GM21381 (cell line): ENCODE measurements at regions not wholly inside any gene's neighbourhood (a gene's known extent, or its start where the extent isn't known, plus 50 kb on each side); places are given as distances from the start of the nearest gene placed in this dataset.

Experiments
- ATAC-seq: cut with Tn5 transposase; IDR thresholded peaks from one replicate; pipeline ENCODE4 v1.9.1; 2021; ENCODE audit warnings: mild to moderate bottlenecking, moderate library complexity; ENCODE audit not compliant: unreplicated experiment

GRCh38 chr4:156505341-156505955 is 466.2 kb downstream of the PDGFC start:
- no peak for ATAC-seq

DNA sequence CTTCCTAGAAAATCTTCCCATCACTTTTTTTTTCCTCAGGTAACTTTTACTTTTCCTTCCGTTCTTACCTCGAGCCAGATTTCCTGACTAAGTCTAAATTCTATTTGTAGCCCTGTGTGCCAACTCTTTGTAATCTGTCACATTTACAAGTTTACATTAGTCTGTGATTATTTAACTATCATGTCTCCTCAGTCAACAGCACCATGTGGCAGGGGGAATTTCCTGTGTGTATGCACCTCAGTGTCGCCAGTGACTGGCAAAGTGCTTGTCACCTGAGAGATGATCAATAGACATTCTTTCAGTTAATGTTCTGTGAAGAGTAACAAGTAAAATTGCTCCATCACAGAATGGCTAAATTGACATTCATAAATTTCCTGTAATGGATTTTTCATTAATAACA is 468.5 kb downstream of the PDGFC start:
- no peak for ATAC-seq

GRCh38 chr4:156501962-156502361 is 469.6 kb downstream of the PDGFC start:
- no peak for ATAC-seq

GRCh38 chr4:156499684-156500083 is 471.9 kb downstream of the PDGFC start:
- ATAC-seq = no peak

DNA sequence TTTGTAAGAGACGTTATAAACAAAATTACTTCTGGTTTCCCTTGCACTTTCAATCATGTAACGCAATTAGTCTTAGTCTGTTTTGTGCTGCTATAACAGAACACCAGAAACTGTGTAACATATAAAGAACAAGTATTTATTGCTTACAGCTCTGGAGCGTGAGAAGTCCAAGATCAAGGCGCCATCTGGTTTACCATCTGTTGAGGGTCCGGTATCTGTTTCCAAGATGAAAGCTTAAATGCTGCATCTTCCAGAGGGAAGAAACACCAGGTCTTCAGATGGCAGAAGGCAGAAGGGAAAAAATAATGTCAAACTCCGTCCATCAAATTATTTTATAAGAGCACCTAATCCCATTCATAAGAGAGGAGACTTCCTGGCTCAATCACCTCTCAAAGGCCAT is 474.1 kb downstream of the PDGFC start:
- no peak for ATAC-seq

GRCh38 chr4:156496797-156497196 is 474.8 kb downstream of the PDGFC start:
- no peak for ATAC-seq

GRCh38 chr4:156495836-156496235 is 475.8 kb downstream of the PDGFC start:
- ATAC-seq = no peak

GRCh38 chr4:156495091-156495490 is 476.5 kb downstream of the PDGFC start:
- no peak for ATAC-seq

GRCh38 chr4:156493858-156494257 is 477.7 kb downstream of the PDGFC start:
- ATAC-seq = no peak

GRCh38 chr4:156487107-156487506 is 484.5 kb downstream of the PDGFC start:
- no peak for ATAC-seq

DNA sequence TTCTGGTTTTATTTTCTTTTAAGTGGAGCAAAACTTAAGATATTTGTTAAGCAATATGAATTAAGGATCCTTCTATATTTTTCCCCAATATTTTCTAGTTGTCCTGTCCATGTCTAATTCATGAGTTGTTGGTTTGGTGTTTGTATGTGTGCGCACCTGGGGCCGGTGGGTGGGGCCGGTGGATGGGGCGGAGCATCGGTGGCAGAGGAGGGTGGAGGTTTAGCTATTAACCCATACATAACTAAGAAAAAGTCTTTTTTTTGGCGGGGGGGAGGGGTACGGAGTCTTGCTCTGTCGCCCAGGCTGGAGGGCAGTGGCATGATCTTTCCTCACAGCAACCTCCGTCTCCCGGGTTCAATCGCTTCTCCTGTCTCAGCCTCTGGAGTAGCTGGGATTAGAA is 489.8 kb downstream of the PDGFC start:
- ATAC-seq = no peak

DNA sequence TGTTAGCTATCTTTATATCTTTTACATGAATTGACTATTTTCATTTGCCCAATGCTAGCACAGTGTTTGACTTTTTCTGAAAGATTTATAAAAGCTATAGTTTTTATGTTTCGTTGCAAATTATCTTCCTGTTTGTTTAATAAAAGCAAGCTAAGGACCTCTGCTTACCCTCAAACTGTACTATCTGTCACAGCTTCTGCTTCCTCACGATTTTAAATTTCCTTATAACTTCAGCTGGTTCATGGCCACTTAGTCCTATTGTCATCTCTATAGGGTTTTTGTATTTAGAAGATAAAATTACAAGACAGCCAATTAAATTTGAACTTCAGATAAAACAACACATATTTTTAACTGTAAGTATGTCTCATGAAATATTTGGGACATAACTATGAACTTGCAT is 494.0 kb downstream of the PDGFC start:
- ATAC-seq = no peak

- ATAC-seq = no peak
Measured at GRCh38 chr4:156476359-156476758, 495.2 kb downstream of the PDGFC start.

- no peak for ATAC-seq
Measured at GRCh38 chr4:156475322-156475721, 496.3 kb downstream of the PDGFC start.

DNA sequence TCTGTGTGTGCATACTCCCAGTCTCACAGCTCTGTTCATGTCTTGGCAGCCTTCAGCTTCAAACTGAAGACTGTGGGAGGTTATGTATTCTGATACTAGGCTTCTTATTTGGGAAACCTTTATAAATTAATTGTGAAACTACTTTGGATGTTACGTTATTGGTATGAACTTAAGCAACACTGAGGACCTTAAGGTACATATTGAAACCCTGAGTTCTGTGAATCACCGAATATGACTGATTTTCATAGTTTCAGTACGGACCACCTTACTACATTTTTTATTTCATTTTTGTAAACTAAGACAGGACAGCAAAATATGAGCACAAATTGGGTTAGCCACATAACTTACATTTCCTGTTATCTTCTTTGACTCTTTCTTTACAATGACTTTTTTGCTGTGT is 498.4 kb downstream of the PDGFC start:
- no peak for ATAC-seq

GRCh38 chr4:156472624-156473023 is 499.0 kb downstream of the PDGFC start:
- ATAC-seq = no peak

GRCh38 chr4:156459584-156459983 is 505.9 kb upstream of the CTSO start:
- no peak for ATAC-seq

DNA sequence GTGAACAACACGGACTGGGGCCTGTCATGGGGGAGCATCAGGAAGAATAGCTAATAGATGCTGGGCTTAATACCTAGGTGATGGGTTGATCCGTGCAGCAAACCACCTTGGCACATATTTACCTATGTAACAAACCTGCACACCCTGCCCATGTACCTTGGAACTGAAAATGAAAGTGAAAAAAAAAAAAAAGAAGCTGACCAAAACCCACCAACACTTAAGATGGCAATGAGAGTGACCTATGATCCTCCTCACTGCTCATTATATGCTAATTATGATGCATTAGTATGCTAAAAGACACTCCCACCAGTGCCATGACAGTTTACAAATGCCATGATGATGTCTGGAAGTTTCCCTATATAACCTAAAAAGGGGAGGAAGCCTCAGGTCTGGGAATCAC is 503.2 kb upstream of the CTSO start:
- ATAC-seq = no peak

GRCh38 chr4:156443488-156443887 is 489.8 kb upstream of the CTSO start:
- no peak for ATAC-seq

GRCh38 chr4:156442912-156443311 is 489.2 kb upstream of the CTSO start:
- ATAC-seq = no peak

- no peak for ATAC-seq
Measured at GRCh38 chr4:156439576-156440200, 486.0 kb upstream of the CTSO start.

DNA sequence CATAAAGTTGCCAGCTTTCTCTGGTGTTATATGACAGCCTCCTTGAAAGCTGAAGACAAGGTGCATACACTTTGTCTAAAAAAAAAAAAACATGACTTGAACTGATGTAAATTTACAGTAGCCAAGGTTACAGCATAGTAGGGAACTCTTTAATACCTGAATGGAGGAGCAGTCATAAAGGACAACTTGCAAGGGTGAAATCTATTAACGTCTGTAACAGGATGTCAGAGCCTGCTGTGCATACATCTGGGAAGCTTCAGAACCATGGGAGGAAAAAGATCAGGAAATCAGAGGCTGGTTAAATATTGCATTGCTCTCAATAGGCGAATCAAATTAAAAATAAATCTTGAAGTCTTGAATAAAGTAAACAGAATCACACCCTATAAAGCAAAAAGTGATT is 484.0 kb upstream of the CTSO start:
- ATAC-seq = no peak

DNA sequence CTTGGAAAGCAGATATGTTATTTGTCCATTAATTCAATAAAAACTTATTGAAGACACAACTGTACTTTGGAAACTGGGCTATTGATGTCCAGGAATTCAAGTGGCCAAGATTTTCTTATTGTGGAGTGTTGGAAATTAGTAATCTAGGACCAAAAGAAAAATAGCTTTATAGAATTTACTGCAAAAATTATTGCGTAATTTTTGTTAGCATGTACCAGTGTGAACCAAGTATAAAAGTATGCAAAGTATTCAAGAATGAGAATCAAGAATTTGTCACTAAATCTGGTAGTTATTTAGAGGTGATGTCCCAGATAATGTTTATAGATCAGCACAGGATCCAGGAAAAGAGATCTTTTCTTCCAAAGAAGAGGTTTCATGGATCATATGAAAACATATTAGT is 468.9 kb upstream of the CTSO start:
- ATAC-seq = no peak
